ENCODE measurements at regions not wholly inside any gene's neighbourhood (a gene's known extent, or its start where the extent isn't known, plus 50 kb on each side); places are given as distances from the start of the nearest gene placed in this dataset.

DNA sequence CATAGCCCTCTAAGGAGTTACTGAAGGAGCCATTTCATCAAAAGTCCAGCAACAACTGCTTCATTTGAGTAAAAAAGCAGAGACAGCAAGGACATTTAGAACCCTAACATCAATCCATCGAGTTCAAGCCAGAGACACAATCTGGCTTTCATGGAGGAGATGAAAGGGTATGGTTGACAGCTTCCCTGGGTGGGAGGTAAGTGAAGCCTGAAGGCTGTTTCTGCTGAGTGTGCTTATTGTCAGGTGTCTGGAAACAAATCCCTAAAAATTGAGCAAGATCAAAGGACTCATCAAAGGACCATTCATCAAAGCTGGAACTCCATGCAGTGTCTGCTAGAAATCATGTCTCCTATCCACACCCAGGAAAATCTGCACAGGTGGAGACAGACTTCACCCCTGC, 104.4 kb upstream of the CCDC196 start:
- Mint-ChIP-seq H3K27ac (no peak overlapping the region), H3K4me1 (no peaks in the 10 kb centered on the region), H3K36me3 (no peaks in the 10 kb centered on the region), H3K9me3 (no peaks in the 10 kb centered on the region), H3K4me3 (no peak overlapping the region), H3K27me3 (no peaks in the 10 kb centered on the region)
- ATAC-seq, result no peak

DNA sequence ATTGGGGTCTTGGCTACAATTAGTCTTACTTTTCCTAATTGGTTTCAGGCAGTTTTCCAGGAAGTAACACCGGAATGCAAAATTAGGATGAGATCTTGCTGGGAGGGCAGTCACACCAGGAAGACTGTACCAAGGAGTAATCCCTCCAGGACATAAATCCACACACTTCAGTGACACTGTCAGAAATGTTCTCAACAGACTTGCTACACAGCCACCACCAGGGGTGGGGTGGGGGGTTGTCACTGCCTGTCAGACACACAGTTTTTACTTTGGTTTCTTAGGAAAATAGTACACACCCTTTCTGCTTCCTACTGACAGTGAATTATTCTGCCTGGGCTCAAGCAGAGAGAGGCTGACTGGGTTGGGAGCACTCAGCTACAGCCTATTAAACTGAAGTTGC, 102.9 kb upstream of the CCDC196 start:
- H3K9me3 Mint-ChIP-seq, result no peaks in the 10 kb centered on the region
- no peak overlapping the region for H3K27ac Mint-ChIP-seq
- ATAC-seq, result no peak
- H3K4me3 Mint-ChIP-seq, result no peak overlapping the region
- no peaks in the 10 kb centered on the region for H3K36me3 Mint-ChIP-seq
- H3K4me1 Mint-ChIP-seq, result no peaks in the 10 kb centered on the region
- H3K27me3 Mint-ChIP-seq, result no peaks in the 10 kb centered on the region

DNA sequence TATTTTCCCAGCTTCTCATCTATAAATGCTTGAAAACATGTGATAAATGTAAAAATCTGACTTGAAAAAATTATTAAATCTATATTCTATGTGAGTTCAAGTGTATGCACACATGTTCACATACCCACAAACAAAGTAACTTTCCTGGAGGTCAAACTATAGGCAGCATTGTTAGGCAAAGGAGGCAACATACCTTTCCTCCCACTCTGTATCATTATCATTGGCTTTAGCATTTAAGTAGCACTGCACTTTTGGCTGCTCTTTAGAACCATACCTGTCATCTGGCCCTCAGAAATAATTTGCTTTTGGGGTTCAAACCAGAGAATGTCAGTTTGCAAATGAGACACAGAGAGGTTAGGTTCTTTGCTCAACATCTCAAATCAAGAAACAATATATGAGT, 102.4 kb upstream of the CCDC196 start:
- no peak for ATAC-seq
- H3K27me3 Mint-ChIP-seq, result no peaks in the 10 kb centered on the region
- H3K4me3 Mint-ChIP-seq, result no peak overlapping the region
- no peak overlapping the region for H3K27ac Mint-ChIP-seq
- no peaks in the 10 kb centered on the region for H3K36me3 Mint-ChIP-seq
- H3K9me3 Mint-ChIP-seq, result no peaks in the 10 kb centered on the region
- no peaks in the 10 kb centered on the region for H3K4me1 Mint-ChIP-seq

- Mint-ChIP-seq H3K4me1 (no peaks in the 10 kb centered on the region), H3K9me3 (no peaks in the 10 kb centered on the region), H3K27ac (no peak overlapping the region), H3K36me3 (no peaks in the 10 kb centered on the region), H3K27me3 (no peaks in the 10 kb centered on the region), H3K4me3 (no peak overlapping the region)
- ATAC-seq, result no peak
Measured at GRCh38 chr14:66388516-66388915, 97.7 kb upstream of the CCDC196 start.

DNA sequence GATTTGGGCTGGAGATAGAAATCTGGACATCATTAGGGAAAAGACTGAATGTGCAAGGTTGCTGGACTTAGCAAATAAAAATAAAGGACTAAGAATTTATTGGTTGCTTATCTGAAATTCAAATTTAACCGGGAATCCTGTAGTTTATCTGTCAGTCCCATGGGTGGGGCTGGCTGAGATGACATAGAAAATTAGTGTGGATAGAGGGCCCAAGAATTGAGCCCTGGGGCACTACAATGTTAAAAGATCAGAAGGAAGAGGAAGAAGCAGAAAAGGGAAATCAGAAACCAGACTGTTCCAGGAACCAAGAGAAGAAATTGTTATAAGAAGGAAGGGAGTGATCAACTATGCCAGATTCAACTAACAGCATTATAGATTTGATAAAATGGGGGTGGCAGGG, 96.7 kb upstream of the CCDC196 start:
- Mint-ChIP-seq H3K4me3 (no peak overlapping the region), H3K27ac (no peak overlapping the region), H3K36me3 (no peaks in the 10 kb centered on the region), H3K4me1 (no peaks in the 10 kb centered on the region), H3K27me3 (no peaks in the 10 kb centered on the region), H3K9me3 (no peaks in the 10 kb centered on the region)
- no peak for ATAC-seq

DNA sequence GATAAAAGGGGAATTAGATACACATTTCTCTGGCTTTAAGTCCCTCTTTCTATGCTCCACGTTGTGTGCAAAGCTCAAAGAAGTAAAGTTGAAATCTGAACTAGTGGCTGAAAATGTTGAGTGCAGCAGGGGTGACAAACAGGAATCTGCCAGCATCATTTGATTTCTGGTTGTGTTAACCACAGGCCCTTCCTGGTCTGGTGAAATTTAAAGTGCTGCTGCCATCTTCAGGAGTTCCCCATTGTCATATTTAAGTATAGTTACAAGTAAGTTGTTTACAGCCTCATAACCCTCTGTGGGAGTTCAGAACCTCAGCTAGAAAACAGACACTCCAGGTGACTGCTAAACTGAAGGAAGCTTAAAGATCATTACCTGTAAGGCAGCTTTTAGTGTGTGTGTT, 90.9 kb upstream of the CCDC196 start:
- Mint-ChIP-seq H3K36me3 (no peaks in the 10 kb centered on the region), H3K27ac (no peak overlapping the region), H3K9me3 (no peaks in the 10 kb centered on the region), H3K27me3 (no peaks in the 10 kb centered on the region), H3K4me1 (no peaks in the 10 kb centered on the region), H3K4me3 (no peak overlapping the region)
- ATAC-seq, result no peak

GRCh38 chr14:66396164-66396563, 90.0 kb upstream of the CCDC196 start:
- Mint-ChIP-seq H3K27ac (no peak overlapping the region), H3K4me1 (no peaks in the 10 kb centered on the region), H3K27me3 (no peaks in the 10 kb centered on the region), H3K9me3 (no peaks in the 10 kb centered on the region), H3K36me3 (no peaks in the 10 kb centered on the region), H3K4me3 (no peak overlapping the region)
- ATAC-seq, result no peak

DNA sequence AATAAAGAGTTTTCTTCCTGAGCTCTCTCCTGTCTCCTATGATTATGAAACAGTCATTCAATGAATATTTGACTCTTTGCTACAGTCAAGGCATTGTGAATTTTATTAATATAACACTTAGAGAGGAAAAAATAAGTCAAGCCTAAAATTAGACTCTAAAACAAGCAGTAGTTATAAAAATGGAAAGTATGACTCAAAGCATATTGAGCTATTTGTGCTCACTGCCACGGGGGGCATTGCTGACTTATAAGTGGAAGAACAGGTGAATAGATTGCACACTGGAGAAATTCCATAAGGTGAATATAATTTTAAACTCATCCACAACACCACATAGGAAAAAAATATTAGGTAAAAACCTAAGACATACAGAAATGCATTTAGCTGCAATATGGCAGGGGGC, 87.7 kb upstream of the CCDC196 start:
- Mint-ChIP-seq H3K36me3 (no peaks in the 10 kb centered on the region), H3K4me1 (no peaks in the 10 kb centered on the region), H3K9me3 (no peaks in the 10 kb centered on the region), H3K4me3 (no peak overlapping the region), H3K27me3 (no peaks in the 10 kb centered on the region), H3K27ac (no peak overlapping the region)
- no peak for ATAC-seq

DNA sequence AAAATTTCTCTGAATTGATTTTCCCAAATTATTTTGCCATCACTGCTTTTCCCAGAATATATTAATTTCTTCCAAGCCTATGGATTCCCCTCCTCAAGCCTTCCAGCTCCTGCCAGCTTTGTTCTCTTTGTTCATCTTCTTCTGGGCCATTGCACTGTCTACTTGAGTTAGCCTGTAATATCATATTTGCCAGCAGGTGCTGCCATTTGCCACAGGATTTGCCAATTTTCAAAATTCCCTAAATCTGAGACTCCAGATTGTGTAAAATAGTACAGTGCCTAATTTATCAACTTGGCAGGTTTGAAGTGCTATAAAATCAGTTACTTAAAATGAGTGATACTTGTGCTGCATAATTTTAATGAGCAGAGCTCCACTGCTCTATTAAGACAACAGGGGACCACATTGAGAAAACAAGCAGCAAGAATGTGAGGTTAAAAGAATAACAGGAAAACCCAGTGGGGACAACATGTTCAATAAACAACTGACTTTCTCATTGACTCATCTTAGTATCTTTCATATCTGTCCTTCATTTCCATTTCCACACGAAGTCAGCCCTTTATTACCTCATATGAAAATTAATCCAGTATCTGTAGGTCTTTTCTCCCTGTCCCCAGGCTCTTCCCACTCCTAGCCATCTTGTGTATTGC, 84.6 kb upstream of the CCDC196 start:
- Mint-ChIP-seq H3K4me3 (no peak overlapping the region), H3K27ac (no peak overlapping the region), H3K9me3 (no peaks in the 10 kb centered on the region), H3K36me3 (no peaks in the 10 kb centered on the region), H3K4me1 (no peaks in the 10 kb centered on the region), H3K27me3 (no peaks in the 10 kb centered on the region)
- ATAC-seq, result no peak

DNA sequence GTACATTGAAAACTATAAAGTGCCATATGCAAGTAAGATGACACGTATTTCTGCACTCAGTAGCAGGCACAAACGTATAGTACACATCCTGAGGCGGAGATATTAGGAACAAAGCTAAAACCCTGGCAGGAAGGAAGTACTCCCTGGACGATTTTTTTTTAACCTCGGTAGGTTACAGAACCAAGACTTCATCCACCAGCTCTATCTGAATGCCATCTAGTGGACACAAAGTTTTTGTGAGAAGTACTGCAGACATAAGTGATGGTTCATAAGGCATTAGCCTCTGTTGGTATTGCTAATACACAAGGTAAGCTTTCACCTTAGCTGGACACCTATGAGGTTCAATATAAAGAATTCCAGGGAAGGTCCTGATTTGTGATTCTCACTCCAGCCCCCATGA, 83.0 kb upstream of the CCDC196 start:
- no peaks in the 10 kb centered on the region for H3K9me3 Mint-ChIP-seq
- H3K4me1 Mint-ChIP-seq, result no peaks in the 10 kb centered on the region
- no peaks in the 10 kb centered on the region for H3K27me3 Mint-ChIP-seq
- peak; percentile 61 for ATAC-seq
- no peak overlapping the region for H3K27ac Mint-ChIP-seq
- H3K36me3 Mint-ChIP-seq, result no peaks in the 10 kb centered on the region
- no peak overlapping the region for H3K4me3 Mint-ChIP-seq

GRCh38 chr14:66404051-66404545, 82.1 kb upstream of the CCDC196 start:
- Mint-ChIP-seq H3K27me3 (no peaks in the 10 kb centered on the region), H3K9me3 (no peaks in the 10 kb centered on the region), H3K36me3 (no peaks in the 10 kb centered on the region), H3K27ac (no peak overlapping the region), H3K4me1 (no peaks in the 10 kb centered on the region), H3K4me3 (no peak overlapping the region)
- ATAC-seq, result no peak

- no peak for ATAC-seq
- Mint-ChIP-seq H3K27me3 (no peaks in the 10 kb centered on the region), H3K9me3 (no peaks in the 10 kb centered on the region), H3K4me1 (no peaks in the 10 kb centered on the region), H3K4me3 (no peak overlapping the region), H3K27ac (no peak overlapping the region), H3K36me3 (no peaks in the 10 kb centered on the region)
Measured at GRCh38 chr14:66405158-66405557, 81.0 kb upstream of the CCDC196 start.

DNA sequence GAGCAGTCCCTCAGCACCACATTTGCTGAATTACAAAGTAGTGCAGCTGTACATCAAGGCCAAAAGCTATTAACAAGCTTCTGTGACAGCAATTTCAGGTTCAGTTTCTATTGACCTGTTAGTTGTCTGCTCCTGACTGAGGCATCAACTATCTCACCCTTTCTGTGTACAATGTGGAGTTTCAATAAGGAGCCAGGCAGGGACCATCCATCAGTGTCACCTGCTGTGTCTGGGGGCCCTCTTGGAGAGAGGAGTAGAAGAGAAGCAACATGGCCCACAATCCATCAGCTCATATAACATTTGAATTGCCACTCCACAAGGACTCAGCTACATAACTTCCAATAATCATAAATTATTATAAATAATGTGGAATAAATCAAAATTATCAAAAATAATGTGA, 72.3 kb upstream of the CCDC196 start:
- no peak for ATAC-seq
- peaks cover 21% of the 10 kb centered on the region for H3K36me3 Mint-ChIP-seq
- H3K27ac Mint-ChIP-seq, result no peak overlapping the region
- H3K27me3 Mint-ChIP-seq, result no peaks in the 10 kb centered on the region
- H3K4me3 Mint-ChIP-seq, result no peak overlapping the region
- peaks cover 3% of the 10 kb centered on the region for H3K9me3 Mint-ChIP-seq
- H3K4me1 Mint-ChIP-seq, result no peaks in the 10 kb centered on the region

DNA sequence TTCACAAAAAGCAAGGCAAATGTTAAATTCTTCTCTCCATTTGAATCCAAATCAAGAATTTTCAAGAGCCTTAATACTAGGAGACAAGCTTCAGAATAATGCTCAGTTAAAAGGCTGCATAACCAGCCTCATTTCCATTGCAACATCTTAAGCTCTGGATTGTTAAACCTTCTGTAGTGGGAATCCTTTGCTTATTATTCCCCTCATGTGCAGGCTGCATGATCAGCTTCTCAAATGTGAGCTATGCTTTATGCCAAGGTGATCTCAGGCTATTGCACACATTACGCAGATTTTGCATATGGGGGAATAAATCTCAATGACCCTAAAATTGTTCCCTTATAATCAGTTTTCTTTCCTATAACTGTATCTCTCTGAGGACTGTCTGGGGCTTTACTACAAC, 71.7 kb upstream of the CCDC196 start:
- H3K27ac Mint-ChIP-seq, result no peak overlapping the region
- peaks cover 21% of the 10 kb centered on the region for H3K36me3 Mint-ChIP-seq
- peaks cover 3% of the 10 kb centered on the region for H3K9me3 Mint-ChIP-seq
- no peak for ATAC-seq
- H3K4me3 Mint-ChIP-seq, result no peak overlapping the region
- no peaks in the 10 kb centered on the region for H3K27me3 Mint-ChIP-seq
- H3K4me1 Mint-ChIP-seq, result no peaks in the 10 kb centered on the region

GRCh38 chr14:66420251-66421006, 65.7 kb upstream of the CCDC196 start:
- Mint-ChIP-seq H3K27ac (no peak overlapping the region), H3K4me1 (no peaks in the 10 kb centered on the region), H3K27me3 (no peaks in the 10 kb centered on the region), H3K4me3 (no peak overlapping the region), H3K9me3 (peaks cover 3% of the 10 kb centered on the region), H3K36me3 (peaks cover 10% of the 10 kb centered on the region)
- no peak for ATAC-seq

All from stimulated activated memory B cell treated with anti-CD40 and anti-IgM and Interleukin-4, amounts not matched to agents 10 μg/mL and 1 μg/mL and 100 μg/mL, for 72 hours (primary cell).